HG03565 (cell line): ENCODE measurements at regions not wholly inside any gene's neighbourhood (a gene's known extent, or its start where the extent isn't known, plus 50 kb on each side); places are given as distances from the start of the nearest gene placed in this dataset.

Experiments used
- ATAC-seq: cut with Tn5 transposase; IDR thresholded peaks from one replicate; pipeline ENCODE4 v1.9.1; 2021; ENCODE audit warnings: mild to moderate bottlenecking, moderate library complexity; ENCODE audit not compliant: unreplicated experiment

GRCh38 chr2:102078773-102079172 is 63.8 kb upstream of the IL1R1 start:
- ATAC-seq, result no peak

GRCh38 chr2:102080451-102081242 is 61.9 kb upstream of the IL1R1 start:
- ATAC-seq, result peak; percentile 47

- ATAC-seq, result no peak
These were observed 61.4 kb upstream of the IL1R1 start for GRCh38 chr2:102081243-102081522.

GRCh38 chr2:102081606-102082005 is 60.9 kb upstream of the IL1R1 start:
- ATAC-seq, result no peak

- ATAC-seq, result peak; percentile 81
These were observed 59.8 kb upstream of the IL1R1 start for GRCh38 chr2:102082571-102083392.

- ATAC-seq, result no peak
These were observed 59.2 kb upstream of the IL1R1 start for GRCh38 chr2:102083393-102083703.

- no peak for ATAC-seq
These were observed 57.9 kb upstream of the IL1R1 start for GRCh38 chr2:102084651-102085050.

GRCh38 chr2:102085238-102085637 is 57.3 kb upstream of the IL1R1 start:
- no peak for ATAC-seq

GRCh38 chr2:102086150-102086872 is 56.2 kb upstream of the IL1R1 start:
- no peak for ATAC-seq

GRCh38 chr2:102091121-102091520 is 51.4 kb upstream of the IL1R1 start:
- no peak for ATAC-seq

- no peak for ATAC-seq
These were observed 50.6 kb upstream of the IL1R1 start for GRCh38 chr2:102091908-102092307.

GRCh38 chr2:102092535-102092934 is 50.0 kb upstream of the IL1R1 start:
- no peak for ATAC-seq
